ENCODE measurements at regions not wholly inside any gene's neighbourhood (a gene's known extent, or its start where the extent isn't known, plus 50 kb on each side); places are given as distances from the start of the nearest gene placed in this dataset.

- TF ChIP-seq POLR2A (IDR thresholded peaks at IDR 0.05) (peak; percentile 59), CTCF (IDR thresholded peaks at IDR 0.05) (peak; percentile 39 to 72 (median 52)), EP300 (IDR thresholded peaks at IDR 0.05; ENCODE audit: low read depth) (no peak), POLR2AphosphoS5 (IDR thresholded peaks at IDR 0.05) (peak; percentile 57 to 80 (median 70))
Measured at GRCh38 chr6:27177485-27178406, 69.8 kb upstream of the PRSS16 start.

Measured in transverse colon (tissue), 4 donors.